KMS-11 (cell line): ENCODE measurements at regions not wholly inside any gene's neighbourhood (a gene's known extent, or its start where the extent isn't known, plus 50 kb on each side); places are given as distances from the start of the nearest gene placed in this dataset.

Experiments used
- H2AFZ ChIP-seq: fragments of 200-600 bp; sonication (generic); 2 replicates; pipeline ENCODE4 v1.6.1; 2016; ENCODE audit warnings: antibody characterized with exemption, mixed run types, low read depth
- H3K27ac ChIP-seq: fragments of 200-600 bp; sonication (generic); 2 replicates; pipeline ENCODE4 v1.6.1; 2016; ENCODE audit warnings: mild to moderate bottlenecking, mixed run types
- H3K27me3 ChIP-seq: fragments of 200-600 bp; sonication (generic); 2 replicates; pipeline ENCODE4 v1.6.1; 2017; ENCODE audit warnings: mild to moderate bottlenecking, low read depth, mixed run types, moderate library complexity; ENCODE audit not compliant: insufficient read depth
- H3K36me3 ChIP-seq: fragments of 200-600 bp; sonication (generic); 2 replicates; pipeline ENCODE4 v1.6.1; 2017; ENCODE audit warnings: mild to moderate bottlenecking, mixed run types; ENCODE audit not compliant: insufficient read depth
- H3K4me1 ChIP-seq: fragments of 200-600 bp; sonication (generic); 2 replicates; pipeline ENCODE4 v1.6.1; 2016; ENCODE audit warnings: mild to moderate bottlenecking, low read depth, mixed run types; ENCODE audit not compliant: poor library complexity, severe bottlenecking
- H3K4me2 ChIP-seq: fragments of 200-600 bp; sonication (generic); 2 replicates; pipeline ENCODE4 v1.7.0; 2016; ENCODE audit warnings: mild to moderate bottlenecking, mixed run types
- H3K4me3 ChIP-seq: fragments of 200-600 bp; sonication (generic); IDR thresholded peaks from 2 replicates; pipeline ENCODE4 v1.6.1; 2017; ENCODE audit warnings: low read depth, low read length, mixed read lengths; ENCODE audit not compliant: insufficient read depth
- H3K79me2 ChIP-seq: fragments of 200-600 bp; sonication (generic); 2 replicates; pipeline ENCODE4 v1.6.1; 2016; ENCODE audit warnings: low read depth, mixed run types; ENCODE audit not compliant: insufficient read depth
- H3K9ac ChIP-seq: fragments of 200-600 bp; sonication (generic); 2 replicates; pipeline ENCODE4 v1.6.1; 2016; ENCODE audit warnings: mild to moderate bottlenecking, mixed run types
- H4K20me1 ChIP-seq: fragments of 200-600 bp; sonication (generic); 2 replicates; pipeline ENCODE4 v1.6.1; 2016; ENCODE audit warnings: mild to moderate bottlenecking, mixed run types; ENCODE audit not compliant: insufficient read depth
- TF ChIP-seq, protein P1 (sequence below): fragments of 200-600 bp; sonication (generic); conservative IDR thresholded peaks from 2 replicates; pipeline ENCODE4 v1.6.1; 2017; ENCODE audit warnings: low read depth, mild to moderate bottlenecking, antibody characterized with exemption, low read length, moderate library complexity, mixed read lengths

DNA sequence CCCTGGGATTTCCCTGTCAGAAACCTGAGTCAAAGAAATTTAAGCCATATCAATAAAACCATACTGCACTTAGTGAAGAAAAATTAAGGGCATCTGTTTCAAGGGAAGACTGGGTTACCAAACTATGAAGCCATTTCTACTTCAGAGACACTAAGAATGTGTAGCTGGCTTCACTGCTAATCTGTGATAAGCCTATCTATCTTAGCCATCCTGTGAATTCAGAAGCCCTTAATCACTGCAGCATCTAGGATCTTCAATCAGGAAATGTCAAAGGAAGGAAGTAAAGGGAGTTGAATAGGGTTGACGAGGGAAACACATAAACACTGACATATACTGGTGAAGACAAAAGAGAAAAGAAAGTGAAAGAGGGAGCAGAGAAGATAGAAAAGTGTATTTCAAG lies 777.6 kb upstream of the DIAPH2 start:
- Histone ChIP-seq H3K4me1 (no peaks in the 10 kb centered on the region), H3K4me2 (no peak overlapping the region), H3K79me2 (no peaks in the 10 kb centered on the region), H3K27me3 (no peaks in the 10 kb centered on the region), H3K27ac (no peak overlapping the region), H3K4me3 (no peak overlapping the region), H4K20me1 (no peaks in the 10 kb centered on the region), H2AFZ (no peak overlapping the region), H3K9ac (no peak overlapping the region), H3K36me3 (no peaks in the 10 kb centered on the region)
- TF ChIP-seq, protein P1, sequence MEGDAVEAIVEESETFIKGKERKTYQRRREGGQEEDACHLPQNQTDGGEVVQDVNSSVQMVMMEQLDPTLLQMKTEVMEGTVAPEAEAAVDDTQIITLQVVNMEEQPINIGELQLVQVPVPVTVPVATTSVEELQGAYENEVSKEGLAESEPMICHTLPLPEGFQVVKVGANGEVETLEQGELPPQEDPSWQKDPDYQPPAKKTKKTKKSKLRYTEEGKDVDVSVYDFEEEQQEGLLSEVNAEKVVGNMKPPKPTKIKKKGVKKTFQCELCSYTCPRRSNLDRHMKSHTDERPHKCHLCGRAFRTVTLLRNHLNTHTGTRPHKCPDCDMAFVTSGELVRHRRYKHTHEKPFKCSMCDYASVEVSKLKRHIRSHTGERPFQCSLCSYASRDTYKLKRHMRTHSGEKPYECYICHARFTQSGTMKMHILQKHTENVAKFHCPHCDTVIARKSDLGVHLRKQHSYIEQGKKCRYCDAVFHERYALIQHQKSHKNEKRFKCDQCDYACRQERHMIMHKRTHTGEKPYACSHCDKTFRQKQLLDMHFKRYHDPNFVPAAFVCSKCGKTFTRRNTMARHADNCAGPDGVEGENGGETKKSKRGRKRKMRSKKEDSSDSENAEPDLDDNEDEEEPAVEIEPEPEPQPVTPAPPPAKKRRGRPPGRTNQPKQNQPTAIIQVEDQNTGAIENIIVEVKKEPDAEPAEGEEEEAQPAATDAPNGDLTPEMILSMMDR: no peak

DNA sequence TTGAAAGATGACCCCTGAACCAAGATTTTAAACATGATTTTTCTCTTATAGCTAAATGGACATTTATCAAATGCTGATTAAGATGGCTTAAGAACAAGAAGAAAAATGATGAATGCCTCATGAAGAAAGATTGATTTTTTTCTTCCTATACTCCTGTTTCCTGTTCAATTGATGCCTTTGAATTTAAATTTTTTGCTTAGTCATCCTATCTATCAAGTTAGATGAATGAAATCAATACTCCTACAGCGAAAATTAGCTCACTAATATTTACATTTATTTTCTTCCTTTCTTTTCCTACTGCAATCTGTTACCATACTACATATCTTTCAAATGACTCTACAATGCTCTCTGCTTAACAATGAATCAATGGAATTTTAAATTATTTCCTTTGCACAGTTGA lies 773.6 kb upstream of the DIAPH2 start:
- H3K36me3 ChIP-seq: no peaks in the 10 kb centered on the region
- H3K27me3 ChIP-seq: no peaks in the 10 kb centered on the region
- H3K27ac ChIP-seq: no peak overlapping the region
- no peak overlapping the region for H2AFZ ChIP-seq
- no peaks in the 10 kb centered on the region for H3K79me2 ChIP-seq
- TF ChIP-seq, protein P1: no peak
- no peak overlapping the region for H3K4me3 ChIP-seq
- H3K4me1 ChIP-seq: no peaks in the 10 kb centered on the region
- H3K9ac ChIP-seq: no peak overlapping the region
- no peak overlapping the region for H3K4me2 ChIP-seq
- no peaks in the 10 kb centered on the region for H4K20me1 ChIP-seq

DNA sequence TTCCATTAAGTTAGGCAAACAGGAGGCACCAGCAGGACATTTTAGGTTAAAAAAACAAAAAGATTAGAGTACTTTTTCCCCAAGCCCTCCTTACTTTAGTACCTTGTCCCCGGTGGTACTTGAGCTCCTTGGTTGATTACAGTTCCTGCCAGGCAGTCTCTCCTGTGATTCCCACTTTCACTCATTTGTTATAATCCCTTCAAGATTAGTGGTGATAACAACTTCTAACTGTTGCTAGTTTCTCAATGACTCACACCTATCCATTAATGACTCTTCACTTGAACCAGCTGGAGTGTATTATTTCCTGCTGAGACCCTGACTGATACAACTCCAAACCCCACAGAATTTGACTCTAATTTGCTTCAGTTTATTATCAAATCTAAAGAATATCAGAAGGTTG lies 765.0 kb upstream of the DIAPH2 start:
- Histone ChIP-seq H3K4me1 (no peaks in the 10 kb centered on the region), H3K4me2 (no peak overlapping the region), H3K9ac (no peak overlapping the region), H3K27me3 (no peaks in the 10 kb centered on the region), H3K79me2 (no peaks in the 10 kb centered on the region), H4K20me1 (no peaks in the 10 kb centered on the region), H3K36me3 (no peaks in the 10 kb centered on the region), H3K4me3 (no peak overlapping the region), H3K27ac (no peak overlapping the region), H2AFZ (no peak overlapping the region)
- TF ChIP-seq, protein P1: no peak

DNA sequence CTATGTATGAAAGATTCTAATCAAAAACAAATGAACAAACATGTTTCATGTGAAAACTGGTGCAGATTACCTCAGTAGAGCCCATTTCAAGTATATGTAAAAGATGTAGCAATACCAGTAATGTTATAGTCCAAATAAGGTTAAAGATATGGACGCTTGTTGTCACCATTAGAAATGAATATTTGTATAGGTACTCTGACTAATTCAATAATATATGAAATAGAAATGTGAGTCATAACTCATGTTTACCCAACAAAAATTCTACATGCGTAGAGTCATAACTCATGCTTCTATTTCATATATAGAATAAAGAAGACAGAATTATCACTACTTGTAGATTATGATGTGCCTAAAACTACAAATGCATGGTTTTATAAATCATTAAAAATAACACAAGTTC lies 739.1 kb upstream of the DIAPH2 start:
- H3K36me3 ChIP-seq: no peaks in the 10 kb centered on the region
- TF ChIP-seq, protein P1: no peak
- no peak overlapping the region for H3K27ac ChIP-seq
- H3K4me2 ChIP-seq: no peak overlapping the region
- no peaks in the 10 kb centered on the region for H3K27me3 ChIP-seq
- no peaks in the 10 kb centered on the region for H3K79me2 ChIP-seq
- no peak overlapping the region for H3K4me3 ChIP-seq
- no peaks in the 10 kb centered on the region for H3K4me1 ChIP-seq
- no peak overlapping the region for H2AFZ ChIP-seq
- H3K9ac ChIP-seq: no peak overlapping the region
- no peaks in the 10 kb centered on the region for H4K20me1 ChIP-seq

DNA sequence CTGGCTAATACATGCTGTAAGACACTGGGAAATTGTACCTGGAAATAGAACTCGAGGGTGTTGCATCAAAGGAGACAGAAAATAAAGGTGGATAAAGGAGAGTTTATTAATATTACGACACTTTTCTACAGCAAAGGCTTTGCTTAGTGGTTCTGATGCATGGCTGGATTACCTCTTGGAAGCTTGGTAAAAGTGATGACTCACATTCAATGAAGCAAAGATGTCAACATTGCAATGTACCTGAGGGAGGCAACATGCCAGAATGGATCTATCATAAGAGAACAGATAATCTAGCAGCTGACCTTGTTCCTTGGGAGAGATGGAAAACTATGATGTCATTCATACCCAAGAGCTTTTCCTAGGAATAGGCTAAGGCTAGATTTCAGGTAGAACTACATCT lies 735.1 kb upstream of the DIAPH2 start:
- no peaks in the 10 kb centered on the region for H3K79me2 ChIP-seq
- H3K9ac ChIP-seq: no peak overlapping the region
- H3K27me3 ChIP-seq: no peaks in the 10 kb centered on the region
- no peak overlapping the region for H3K4me3 ChIP-seq
- no peak overlapping the region for H2AFZ ChIP-seq
- H3K36me3 ChIP-seq: no peaks in the 10 kb centered on the region
- H3K4me1 ChIP-seq: no peaks in the 10 kb centered on the region
- TF ChIP-seq, protein P1: no peak
- no peak overlapping the region for H3K4me2 ChIP-seq
- no peak overlapping the region for H3K27ac ChIP-seq
- H4K20me1 ChIP-seq: no peaks in the 10 kb centered on the region
